ENCODE measurements at regions not wholly inside any gene's neighbourhood (a gene's known extent, or its start where the extent isn't known, plus 50 kb on each side); places are given as distances from the start of the nearest gene placed in this dataset.
"Not testable (repeated sequence)": the region's sequence is repeated elsewhere in the genome, so short reads cannot be mapped to it uniquely, and the experiment has no call there.

- ChIA-PET CTCF (no interaction called here), POLR2A (no interaction called here)
- no peak overlapping the region for H3K27ac Mint-ChIP-seq
- H3K4me3 Mint-ChIP-seq, result no peak overlapping the region
- H3K9me3 Mint-ChIP-seq, result no peaks in the 10 kb centered on the region
- H3K4me1 Mint-ChIP-seq, result peaks cover 5% of the 10 kb centered on the region
- peaks cover 3% of the 10 kb centered on the region for H3K27me3 Mint-ChIP-seq
- DNase-seq, result no peak
- H3K36me3 Mint-ChIP-seq (ENCODE audit: low read depth), result no peaks in the 10 kb centered on the region
These were observed 202.4 kb upstream of the ZNF618 start for GRCh38 chr9:113673726-113674125.

GRCh38 chr9:113674436-113674835, 201.7 kb upstream of the ZNF618 start:
- ChIA-PET CTCF (no interaction called here), POLR2A (no interaction called here)
- H3K4me3 Mint-ChIP-seq, result no peak overlapping the region

GRCh38 chr9:113675475-113675941, 200.6 kb upstream of the ZNF618 start:
- no peaks in the 10 kb centered on the region for H3K4me1 Mint-ChIP-seq
- ChIA-PET CTCF (interaction anchor here (0.6 to 1.9 kb wide), 4 partner anchors 17 to 259 kb away, joined by 3 to 5 read pairs (median 4); no protein-coding TSS in a partner anchor), POLR2A (no interaction called here)
- no peak for DNase-seq
- peaks cover 3% of the 10 kb centered on the region for H3K27me3 Mint-ChIP-seq
- no peak overlapping the region for H3K4me3 Mint-ChIP-seq
- H3K27ac Mint-ChIP-seq, result no peak overlapping the region
- H3K9me3 Mint-ChIP-seq, result no peaks in the 10 kb centered on the region
- H3K36me3 Mint-ChIP-seq (ENCODE audit: low read depth), result no peaks in the 10 kb centered on the region

More at GRCh38 chr9:113674436-113674835, 201.7 kb upstream of the ZNF618 start:
- no peak overlapping the region for H3K27ac Mint-ChIP-seq
- peaks cover 5% of the 10 kb centered on the region for H3K4me1 Mint-ChIP-seq
- H3K27me3 Mint-ChIP-seq, result peaks cover 3% of the 10 kb centered on the region
- no peak for DNase-seq
- H3K36me3 Mint-ChIP-seq (ENCODE audit: low read depth), result no peaks in the 10 kb centered on the region
- no peaks in the 10 kb centered on the region for H3K9me3 Mint-ChIP-seq

- no peak for DNase-seq
- CTCF ChIA-PET, result interaction anchor here (1.9 kb wide), 1 partner anchor 22 kb away, joined by 5 read pairs; no protein-coding TSS in a partner anchor
- no peaks in the 10 kb centered on the region for H3K4me1 Mint-ChIP-seq
- H3K27me3 Mint-ChIP-seq, result peaks cover 12% of the 10 kb centered on the region
- no peaks in the 10 kb centered on the region for H3K36me3 Mint-ChIP-seq (ENCODE audit: low read depth)
- no peaks in the 10 kb centered on the region for H3K9me3 Mint-ChIP-seq
- no peak overlapping the region for H3K4me3 Mint-ChIP-seq
- H3K27ac Mint-ChIP-seq, result no peak overlapping the region
- POLR2A ChIA-PET, result interaction anchor here (0.5 to 0.6 kb wide), 2 partner anchors 340 to 558 kb away, joined by 3 read pairs; no protein-coding TSS in a partner anchor
These were observed 199.1 kb upstream of the ZNF618 start for GRCh38 chr9:113677057-113677456.

- Mint-ChIP-seq H3K4me1 (no peaks in the 10 kb centered on the region), H3K36me3 (ENCODE audit: low read depth) (no peaks in the 10 kb centered on the region), H3K9me3 (no peaks in the 10 kb centered on the region), H3K27ac (no peak overlapping the region), H3K27me3 (peaks cover 17% of the 10 kb centered on the region), H3K4me3 (no peak overlapping the region)
- DNase-seq, result no peak
- ChIA-PET CTCF (interaction anchor here (1.9 kb wide), 1 partner anchor 22 kb away, joined by 5 read pairs; no protein-coding TSS in a partner anchor), POLR2A (interaction anchor here (0.5 to 0.6 kb wide), 2 partner anchors 339 to 557 kb away, joined by 3 read pairs; no protein-coding TSS in a partner anchor)
These were observed 198.5 kb upstream of the ZNF618 start for GRCh38 chr9:113677569-113677968.

- POLR2A ChIA-PET, result no interaction called here
- CTCF ChIA-PET, result no interaction called here
- H3K36me3 Mint-ChIP-seq (ENCODE audit: low read depth), result no peaks in the 10 kb centered on the region
- H3K4me1 Mint-ChIP-seq, result no peaks in the 10 kb centered on the region
- H3K27ac Mint-ChIP-seq, result no peak overlapping the region
- DNase-seq, result no peak
- H3K4me3 Mint-ChIP-seq, result no peak overlapping the region
- no peaks in the 10 kb centered on the region for H3K9me3 Mint-ChIP-seq
- peaks cover 17% of the 10 kb centered on the region for H3K27me3 Mint-ChIP-seq
These were observed 197.8 kb upstream of the ZNF618 start for GRCh38 chr9:113678119-113678858.

- H3K4me3 Mint-ChIP-seq, result no peak overlapping the region
- no peaks in the 10 kb centered on the region for H3K9me3 Mint-ChIP-seq
- H3K36me3 Mint-ChIP-seq (ENCODE audit: low read depth), result no peaks in the 10 kb centered on the region
- peaks cover 19% of the 10 kb centered on the region for H3K27me3 Mint-ChIP-seq
- DNase-seq, result no peak
- POLR2A ChIA-PET, result no interaction called here
- H3K27ac Mint-ChIP-seq, result no peak overlapping the region
- CTCF ChIA-PET, result interaction anchor here (1.0 kb wide), 1 partner anchor 20 kb away, joined by 4 read pairs; no protein-coding TSS in a partner anchor
- no peaks in the 10 kb centered on the region for H3K4me1 Mint-ChIP-seq
These were observed 197.3 kb upstream of the ZNF618 start for GRCh38 chr9:113678859-113679256.

- CTCF ChIA-PET, result interaction anchor here (1.0 to 1.2 kb wide), 2 partner anchors 35 to 92 kb away, joined by 3 read pairs; no protein-coding TSS in a partner anchor
These were observed 193.8 kb upstream of the ZNF618 start for GRCh38 chr9:113682297-113682771.

GRCh38 chr9:113685636-113686035, 190.5 kb upstream of the ZNF618 start:
- H3K4me1 Mint-ChIP-seq; H3K27ac Mint-ChIP-seq; H3K4me3 Mint-ChIP-seq; POLR2A ChIA-PET; H3K9me3 Mint-ChIP-seq; DNase-seq; H3K36me3 Mint-ChIP-seq (ENCODE audit: low read depth): not testable (repeated sequence)
- H3K27me3 Mint-ChIP-seq, result peaks cover 60% of the 10 kb centered on the region
- CTCF ChIA-PET, result interaction anchor here (0.6 kb wide), 1 partner anchor 94 kb away, joined by 3 read pairs; no protein-coding TSS in a partner anchor

More at GRCh38 chr9:113682297-113682771, 193.8 kb upstream of the ZNF618 start:
- Mint-ChIP-seq H3K4me1 (no peaks in the 10 kb centered on the region), H3K27me3 (peaks cover 41% of the 10 kb centered on the region), H3K27ac (no peak overlapping the region), H3K4me3 (no peak overlapping the region), H3K36me3 (ENCODE audit: low read depth) (no peaks in the 10 kb centered on the region), H3K9me3 (no peaks in the 10 kb centered on the region)
- POLR2A ChIA-PET, result interaction anchor here (0.7 kb wide), 1 partner anchor 1821 kb away, joined by 3 read pairs; no protein-coding TSS in a partner anchor
- peak; percentile 42 for DNase-seq

- no peak for DNase-seq
These were observed 188.9 kb upstream of the ZNF618 start for GRCh38 chr9:113687107-113687679.

GRCh38 chr9:113687680-113688371, 188.3 kb upstream of the ZNF618 start:
- DNase-seq, result no peak

More at GRCh38 chr9:113687107-113687679, 188.9 kb upstream of the ZNF618 start:
- Mint-ChIP-seq H3K4me1 (no peaks in the 10 kb centered on the region), H3K9me3 (no peaks in the 10 kb centered on the region), H3K4me3 (no peak overlapping the region), H3K36me3 (ENCODE audit: low read depth) (no peaks in the 10 kb centered on the region), H3K27ac (no peak overlapping the region), H3K27me3 (peaks cover 54% of the 10 kb centered on the region)
- POLR2A ChIA-PET, result no interaction called here
- CTCF ChIA-PET, result no interaction called here

GRCh38 chr9:113690055-113690740, 185.9 kb upstream of the ZNF618 start:
- Mint-ChIP-seq H3K4me1 (peaks cover 3% of the 10 kb centered on the region), H3K27me3 (peaks cover 54% of the 10 kb centered on the region), H3K4me3 (no peak overlapping the region), H3K36me3 (ENCODE audit: low read depth) (no peaks in the 10 kb centered on the region), H3K27ac (peak overlapping the region; percentile 4), H3K9me3 (no peaks in the 10 kb centered on the region)
- ChIA-PET CTCF (no interaction called here), POLR2A (no interaction called here)
- no peak for DNase-seq

More at GRCh38 chr9:113687680-113688371, 188.3 kb upstream of the ZNF618 start:
- no peaks in the 10 kb centered on the region for H3K9me3 Mint-ChIP-seq
- H3K4me3 Mint-ChIP-seq, result no peak overlapping the region
- ChIA-PET CTCF (interaction anchor here (0.6 kb wide), 1 partner anchor 221 kb away, joined by 3 read pairs; no protein-coding TSS in a partner anchor), POLR2A (no interaction called here)
- no peaks in the 10 kb centered on the region for H3K4me1 Mint-ChIP-seq
- peaks cover 51% of the 10 kb centered on the region for H3K27me3 Mint-ChIP-seq
- H3K36me3 Mint-ChIP-seq (ENCODE audit: low read depth), result no peaks in the 10 kb centered on the region
- H3K27ac Mint-ChIP-seq, result no peak overlapping the region
